ENCODE measurements at regions not wholly inside any gene's neighbourhood (a gene's known extent, or its start where the extent isn't known, plus 50 kb on each side); places are given as distances from the start of the nearest gene placed in this dataset.

- TF ChIP-seq CTCF (IDR thresholded peaks at IDR 0.05) = no peak
- Histone ChIP-seq H3K27ac (no peak overlapping the region), H3K4me3 (no peak overlapping the region)
- no peak for DNase-seq (ENCODE audit: low spot score)
Measured at GRCh38 chr16:86949630-86950029, 367.6 kb downstream of the C16orf95 start.

- H3K4me3 ChIP-seq = no peak overlapping the region
- no peak for DNase-seq (ENCODE audit: low spot score)
- peak overlapping the region in 1 of 2 donors; percentile 78 for H3K27ac ChIP-seq
- no peak for TF ChIP-seq CTCF (IDR thresholded peaks at IDR 0.05)
Measured at GRCh38 chr16:86951041-86951822, 366.0 kb downstream of the C16orf95 start.

- DNase-seq (ENCODE audit: low spot score) = no peak
- Histone ChIP-seq H3K27ac (peak overlapping the region; percentile 13 to 78), H3K4me3 (no peak overlapping the region)
- no peak for TF ChIP-seq CTCF (IDR thresholded peaks at IDR 0.05)
Measured at GRCh38 chr16:86951831-86952598, 365.2 kb downstream of the C16orf95 start.

GRCh38 chr16:86952769-86953168 is 364.4 kb downstream of the C16orf95 start:
- DNase-seq (ENCODE audit: low spot score) = no peak
- peak overlapping the region in 1 of 2 donors; percentile 78 for H3K27ac ChIP-seq
- TF ChIP-seq CTCF (IDR thresholded peaks at IDR 0.05) = no peak
- no peak overlapping the region for H3K4me3 ChIP-seq

GRCh38 chr16:86953631-86954391 is 363.4 kb downstream of the C16orf95 start:
- H3K4me3 ChIP-seq = no peak overlapping the region
- DNase-seq (ENCODE audit: low spot score) = no peak
- no peak overlapping the region for H3K27ac ChIP-seq
- no peak for TF ChIP-seq CTCF (IDR thresholded peaks at IDR 0.05)

- no peak for DNase-seq (ENCODE audit: low spot score)
- H3K27ac ChIP-seq = no peak overlapping the region
- H3K4me3 ChIP-seq = no peak overlapping the region
- no peak for TF ChIP-seq CTCF (IDR thresholded peaks at IDR 0.05)
Measured at GRCh38 chr16:86955136-86955855, 361.9 kb downstream of the C16orf95 start.

Measured in coronary artery (tissue), 2 donors.